ENCODE measurements at regions not wholly inside any gene's neighbourhood (a gene's known extent, or its start where the extent isn't known, plus 50 kb on each side); places are given as distances from the start of the nearest gene placed in this dataset.

GRCh38 chr4:33661636-33662035 is 2582.7 kb downstream of the ARAP2 start:
- no peak for TF ChIP-seq POLR2A (IDR thresholded peaks at IDR 0.05)
- TF ChIP-seq, protein P1, sequence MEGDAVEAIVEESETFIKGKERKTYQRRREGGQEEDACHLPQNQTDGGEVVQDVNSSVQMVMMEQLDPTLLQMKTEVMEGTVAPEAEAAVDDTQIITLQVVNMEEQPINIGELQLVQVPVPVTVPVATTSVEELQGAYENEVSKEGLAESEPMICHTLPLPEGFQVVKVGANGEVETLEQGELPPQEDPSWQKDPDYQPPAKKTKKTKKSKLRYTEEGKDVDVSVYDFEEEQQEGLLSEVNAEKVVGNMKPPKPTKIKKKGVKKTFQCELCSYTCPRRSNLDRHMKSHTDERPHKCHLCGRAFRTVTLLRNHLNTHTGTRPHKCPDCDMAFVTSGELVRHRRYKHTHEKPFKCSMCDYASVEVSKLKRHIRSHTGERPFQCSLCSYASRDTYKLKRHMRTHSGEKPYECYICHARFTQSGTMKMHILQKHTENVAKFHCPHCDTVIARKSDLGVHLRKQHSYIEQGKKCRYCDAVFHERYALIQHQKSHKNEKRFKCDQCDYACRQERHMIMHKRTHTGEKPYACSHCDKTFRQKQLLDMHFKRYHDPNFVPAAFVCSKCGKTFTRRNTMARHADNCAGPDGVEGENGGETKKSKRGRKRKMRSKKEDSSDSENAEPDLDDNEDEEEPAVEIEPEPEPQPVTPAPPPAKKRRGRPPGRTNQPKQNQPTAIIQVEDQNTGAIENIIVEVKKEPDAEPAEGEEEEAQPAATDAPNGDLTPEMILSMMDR (IDR thresholded peaks at IDR 0.05), result no peak

Measured in right lobe of liver (tissue), 4 donors.